Fibroblast of lung (primary cell): ENCODE measurements at regions not wholly inside any gene's neighbourhood (a gene's known extent, or its start where the extent isn't known, plus 50 kb on each side); places are given as distances from the start of the nearest gene placed in this dataset.
A peak's percentile ranks its signal among the peaks of the same experiment; 100 is the strongest.

Source experiments
- DNase-seq, 2 donors: peaks; one replicate each; pipeline versions ENCODE4 v3.0.0 to v3.0.0-alpha.2; 2010; ENCODE audit warnings: low read depth in 2 of 2
- H2AFZ ChIP-seq: 2 replicates; pipeline ENCODE4 v1.5.1; 2012; ENCODE audit warnings: low read length, control low read depth, inconsistent platforms
- H3K27ac ChIP-seq: 2 replicates; pipeline ENCODE4 v1.5.1; 2011; ENCODE audit warnings: low read length, control low read depth; ENCODE audit not compliant: insufficient read depth
- H3K27me3 ChIP-seq: 2 replicates; pipeline ENCODE4 v1.5.1; 2011; ENCODE audit warnings: mild to moderate bottlenecking, low read length; ENCODE audit not compliant: control insufficient read depth, insufficient read depth
- H3K36me3 ChIP-seq: 2 replicates; pipeline ENCODE4 v1.5.1; 2011; ENCODE audit warnings: low read length; ENCODE audit not compliant: control insufficient read depth, insufficient read depth
- H3K4me1 ChIP-seq: 2 replicates; pipeline ENCODE4 v1.5.1; 2011; ENCODE audit warnings: low read length; ENCODE audit not compliant: control insufficient read depth, insufficient read depth; ENCODE audit errors: extremely low read depth
- H3K4me2 ChIP-seq: 2 replicates; pipeline ENCODE4 v1.5.1; 2011; ENCODE audit warnings: low read length, control low read depth; ENCODE audit not compliant: insufficient read depth; ENCODE audit errors: extremely low read depth
- H3K4me3 ChIP-seq, 4 experiments: fragments of 200-600 bp in 1 of 4; sonication (generic) in 1 of 4; replicated peaks in 1 of 4; 2 replicates each; pipeline ENCODE4 v1.5.1; 2011 to 2016; ENCODE audit warnings: low read length in 4 of 4, low read depth in 3 of 4, mild to moderate bottlenecking in 3 of 4, control low read depth in 2 of 4, inconsistent platforms in 1 of 4, mixed read lengths in 1 of 4; ENCODE audit not compliant: insufficient read depth in 1 of 4; ENCODE audit errors: control extremely low read depth in 1 of 4
- H3K79me2 ChIP-seq: 2 replicates; pipeline ENCODE4 v1.5.1; 2012; ENCODE audit warnings: mild to moderate bottlenecking, low read length, inconsistent platforms; ENCODE audit not compliant: control insufficient read depth, insufficient read depth
- H3K9ac ChIP-seq: 2 replicates; pipeline ENCODE4 v1.5.1; 2011; ENCODE audit warnings: mild to moderate bottlenecking, low read length, control low read depth; ENCODE audit not compliant: insufficient read depth
- H3K9me3 ChIP-seq: 2 replicates; pipeline ENCODE4 v1.5.1; 2012; ENCODE audit warnings: low read depth, low read length; ENCODE audit not compliant: control insufficient read depth, insufficient read depth
- H4K20me1 ChIP-seq: 2 replicates; pipeline ENCODE4 v1.5.1; 2011; ENCODE audit warnings: low read length; ENCODE audit not compliant: control insufficient read depth, insufficient read depth; ENCODE audit errors: extremely low read depth
- CTCF ChIP-seq, 2 donors: IDR thresholded peaks in 1 of 2; conservative IDR thresholded peaks in 1 of 2; 1 replicate in 1 of 2; 2 replicates in 1 of 2; pipeline ENCODE4 v1.5.1; 2011 to 2012; ENCODE audit warnings: low read length in 2 of 2, control low read depth in 1 of 2, inconsistent platforms in 1 of 2, low read depth in 1 of 2, mild to moderate bottlenecking in 1 of 2
- EZH2 ChIP-seq: IDR thresholded peaks from 2 replicates; pipeline ENCODE4 v1.5.1; 2012; ENCODE audit warnings: low read length, control low read depth, mild to moderate bottlenecking; ENCODE audit errors: missing control alignments

DNA sequence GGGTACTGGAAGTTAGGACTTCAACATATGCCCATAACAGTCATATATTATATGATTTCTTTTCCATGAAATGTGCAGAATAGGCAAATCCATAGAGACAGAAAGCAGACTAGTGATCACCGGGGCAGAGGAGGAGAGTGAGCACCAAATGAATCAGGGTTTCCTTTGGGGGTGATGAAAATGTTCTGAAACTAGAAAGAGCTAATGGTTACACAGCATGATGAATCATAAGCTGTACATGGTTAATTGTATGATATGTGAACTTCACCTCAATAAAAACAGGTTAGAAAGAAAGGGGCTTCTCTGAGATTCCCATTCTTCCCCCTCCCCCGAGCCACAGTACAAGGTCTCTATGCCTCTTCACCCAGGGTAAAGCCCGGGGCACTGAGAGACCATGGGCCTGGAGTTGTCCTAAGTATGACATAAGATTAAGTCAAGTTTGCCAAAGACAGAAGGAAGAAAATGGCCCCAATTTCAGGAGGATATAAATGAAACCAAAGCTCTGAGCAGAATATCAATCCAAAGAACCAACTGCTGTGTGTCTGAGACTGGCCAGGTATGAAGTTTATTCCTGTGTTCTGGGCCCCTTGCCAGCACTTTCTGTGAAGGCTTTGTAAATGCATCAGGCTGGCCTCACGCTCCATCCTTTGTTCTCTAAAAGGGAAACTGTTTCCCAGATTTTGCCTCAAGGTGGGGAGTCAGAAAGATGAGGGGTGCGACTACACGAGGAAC is 243.8 kb downstream of the CDK5RAP2 start:
- no peaks in the 10 kb centered on the region for H4K20me1 ChIP-seq
- no peak for TF ChIP-seq CTCF (conservative IDR thresholded peaks at IDR 0.05 in 1 of 2, IDR thresholded peaks at IDR 0.05 in 1 of 2; ENCODE audit: low read depth in 1 of 2, low read length in 2 of 2)
- no peaks in the 10 kb centered on the region for H3K79me2 ChIP-seq
- H2AFZ ChIP-seq, result no peak overlapping the region
- no peaks in the 10 kb centered on the region for H3K27me3 ChIP-seq
- no peaks in the 10 kb centered on the region for H3K9me3 ChIP-seq
- no peak overlapping the region for H3K4me3 ChIP-seq
- H3K4me1 ChIP-seq, result no peaks in the 10 kb centered on the region
- no peak overlapping the region for H3K27ac ChIP-seq
- H3K4me2 ChIP-seq, result no peak overlapping the region
- no peaks in the 10 kb centered on the region for H3K36me3 ChIP-seq
- peak in 1 of 2 donors; percentile 27 for DNase-seq
- H3K9ac ChIP-seq, result no peak overlapping the region

GRCh38 chr9:120331913-120332312 is 248.1 kb downstream of the CDK5RAP2 start:
- no peak for TF ChIP-seq CTCF (conservative IDR thresholded peaks at IDR 0.05 in 1 of 2, IDR thresholded peaks at IDR 0.05 in 1 of 2; ENCODE audit: low read depth in 1 of 2, low read length in 2 of 2)
- TF ChIP-seq EZH2, result no peak
- Histone ChIP-seq H3K4me3 (no peak overlapping the region), H3K27ac (no peak overlapping the region), H3K9ac (no peak overlapping the region), H3K36me3 (no peaks in the 10 kb centered on the region), H2AFZ (no peak overlapping the region), H3K4me1 (no peaks in the 10 kb centered on the region), H4K20me1 (no peaks in the 10 kb centered on the region), H3K9me3 (no peaks in the 10 kb centered on the region), H3K4me2 (no peak overlapping the region), H3K79me2 (no peaks in the 10 kb centered on the region), H3K27me3 (no peaks in the 10 kb centered on the region)
- peak in 1 of 2 donors; percentile 15 for DNase-seq

DNA sequence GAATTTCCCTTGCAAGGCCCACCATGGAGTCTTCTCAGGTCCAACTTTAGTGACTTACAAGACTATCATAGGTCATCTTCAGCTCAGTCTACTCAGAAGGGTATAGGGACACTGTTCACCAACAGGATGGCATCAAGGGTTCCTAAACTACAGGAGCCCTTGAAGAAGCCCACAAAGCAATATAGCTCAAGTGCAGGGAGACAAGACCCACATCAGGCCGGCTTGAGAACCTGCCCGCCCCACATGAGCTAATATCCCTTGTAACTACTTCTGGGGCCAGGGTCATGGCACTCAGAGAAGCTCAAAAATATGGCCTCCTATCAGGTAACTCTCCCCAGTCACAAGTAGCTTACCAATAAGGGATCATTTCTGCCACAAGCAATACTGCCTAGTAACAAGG is 249.9 kb downstream of the CDK5RAP2 start:
- Histone ChIP-seq H3K4me1 (no peaks in the 10 kb centered on the region), H3K36me3 (no peaks in the 10 kb centered on the region), H3K9ac (no peak overlapping the region), H2AFZ (no peak overlapping the region), H3K79me2 (no peaks in the 10 kb centered on the region), H3K27ac (no peak overlapping the region), H3K4me3 (no peak overlapping the region), H4K20me1 (no peaks in the 10 kb centered on the region), H3K27me3 (no peaks in the 10 kb centered on the region), H3K9me3 (no peaks in the 10 kb centered on the region), H3K4me2 (no peak overlapping the region)
- TF ChIP-seq CTCF (conservative IDR thresholded peaks at IDR 0.05 in 1 of 2, IDR thresholded peaks at IDR 0.05 in 1 of 2; ENCODE audit: low read depth in 1 of 2, low read length in 2 of 2) (no peak), EZH2 (no peak)
- no peak for DNase-seq
